ENCODE measurements at regions not wholly inside any gene's neighbourhood (a gene's known extent, or its start where the extent isn't known, plus 50 kb on each side); places are given as distances from the start of the nearest gene placed in this dataset.

DNA sequence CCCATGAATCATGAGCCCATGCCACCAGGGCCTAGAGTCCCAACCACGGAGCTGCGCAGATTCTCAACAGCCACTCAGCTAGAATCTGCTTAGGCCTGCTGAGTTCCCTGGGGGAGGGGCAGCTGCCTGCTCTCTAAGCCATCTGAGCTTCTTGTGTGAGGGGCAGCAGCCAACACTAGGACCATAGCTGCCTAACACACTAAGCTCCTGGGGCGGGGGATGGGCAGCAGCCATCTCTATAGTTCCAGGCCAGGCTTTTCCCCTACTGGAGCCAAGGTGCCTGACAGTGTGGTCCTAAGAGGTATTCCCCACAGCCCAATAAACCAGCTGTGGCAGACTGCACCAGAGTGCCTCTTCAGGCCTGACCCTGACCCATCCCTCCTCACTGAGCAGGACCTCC, 255.9 kb upstream of the ACO1 start:
- TF ChIP-seq, protein P1, sequence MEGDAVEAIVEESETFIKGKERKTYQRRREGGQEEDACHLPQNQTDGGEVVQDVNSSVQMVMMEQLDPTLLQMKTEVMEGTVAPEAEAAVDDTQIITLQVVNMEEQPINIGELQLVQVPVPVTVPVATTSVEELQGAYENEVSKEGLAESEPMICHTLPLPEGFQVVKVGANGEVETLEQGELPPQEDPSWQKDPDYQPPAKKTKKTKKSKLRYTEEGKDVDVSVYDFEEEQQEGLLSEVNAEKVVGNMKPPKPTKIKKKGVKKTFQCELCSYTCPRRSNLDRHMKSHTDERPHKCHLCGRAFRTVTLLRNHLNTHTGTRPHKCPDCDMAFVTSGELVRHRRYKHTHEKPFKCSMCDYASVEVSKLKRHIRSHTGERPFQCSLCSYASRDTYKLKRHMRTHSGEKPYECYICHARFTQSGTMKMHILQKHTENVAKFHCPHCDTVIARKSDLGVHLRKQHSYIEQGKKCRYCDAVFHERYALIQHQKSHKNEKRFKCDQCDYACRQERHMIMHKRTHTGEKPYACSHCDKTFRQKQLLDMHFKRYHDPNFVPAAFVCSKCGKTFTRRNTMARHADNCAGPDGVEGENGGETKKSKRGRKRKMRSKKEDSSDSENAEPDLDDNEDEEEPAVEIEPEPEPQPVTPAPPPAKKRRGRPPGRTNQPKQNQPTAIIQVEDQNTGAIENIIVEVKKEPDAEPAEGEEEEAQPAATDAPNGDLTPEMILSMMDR (IDR thresholded peaks at IDR 0.05): no peak
- TF ChIP-seq SIN3A (IDR thresholded peaks at IDR 0.05; ENCODE audit: borderline replicate concordance, insufficient read depth, low read depth, low read length): no peak
- TF ChIP-seq TCF7L2 (IDR thresholded peaks at IDR 0.05; ENCODE audit: low read depth, low read length): no peak
- TF ChIP-seq REST (IDR thresholded peaks at IDR 0.05; ENCODE audit: insufficient read depth in 1 of 2, low read depth in 2 of 2, low read length in 1 of 2): no peak
- no peak for TF ChIP-seq POLR2AphosphoS5 (IDR thresholded peaks at IDR 0.05; ENCODE audit: low read depth, low read length)
